ENCODE measurements at regions not wholly inside any gene's neighbourhood (a gene's known extent, or its start where the extent isn't known, plus 50 kb on each side); places are given as distances from the start of the nearest gene placed in this dataset.

DNA sequence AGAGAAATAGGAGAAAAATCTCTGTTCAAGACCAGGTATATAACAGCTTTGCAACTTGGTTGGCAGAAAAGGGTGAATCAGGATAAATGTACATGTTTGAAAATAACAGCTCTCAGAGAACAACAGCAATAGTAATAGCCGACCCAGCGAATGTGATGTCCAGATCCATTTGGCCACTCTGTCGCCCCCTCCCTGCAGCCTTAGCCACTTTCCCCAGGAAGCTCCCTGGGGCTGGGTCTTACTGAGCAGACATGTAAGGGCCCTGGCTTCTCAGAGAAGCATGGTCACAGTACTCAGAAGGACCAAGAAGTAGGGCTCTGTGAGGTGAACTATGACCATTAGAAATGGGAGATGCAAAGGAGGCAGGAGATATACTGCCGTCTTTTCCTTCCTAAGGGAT is 154.1 kb upstream of the SNX19 start:
- no peaks in the 10 kb centered on the region for H3K9me3 Mint-ChIP-seq
- H3K27ac Mint-ChIP-seq: no peak overlapping the region
- no peaks in the 10 kb centered on the region for H3K27me3 Mint-ChIP-seq
- no peak overlapping the region for H3K4me3 Mint-ChIP-seq
- CTCF ChIA-PET: no interaction called here
- H3K36me3 Mint-ChIP-seq: no peaks in the 10 kb centered on the region
- DNase-seq: no peak
- no peaks in the 10 kb centered on the region for H3K4me1 Mint-ChIP-seq

DNA sequence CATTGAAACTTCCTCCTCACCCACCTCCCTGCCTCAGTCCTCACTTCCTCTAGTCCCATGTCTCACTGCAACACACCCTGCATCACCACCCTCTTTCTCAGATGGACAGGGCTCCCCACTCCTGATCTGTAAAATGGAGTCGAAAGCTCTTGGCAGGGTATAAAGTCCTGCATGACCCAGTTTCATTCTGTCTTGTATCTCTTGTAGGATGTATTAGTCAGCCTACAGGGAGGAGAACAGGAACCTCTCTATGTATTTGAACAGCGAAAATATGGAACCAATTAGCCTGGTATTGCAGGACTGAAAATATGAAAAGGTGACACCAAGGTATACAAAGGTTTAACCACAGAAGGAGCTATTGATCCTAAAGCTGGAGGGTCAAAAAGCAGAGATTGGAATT is 156.9 kb upstream of the SNX19 start:
- no peak for DNase-seq
- CTCF ChIA-PET: no interaction called here
- H3K9me3 Mint-ChIP-seq: no peaks in the 10 kb centered on the region

DNA sequence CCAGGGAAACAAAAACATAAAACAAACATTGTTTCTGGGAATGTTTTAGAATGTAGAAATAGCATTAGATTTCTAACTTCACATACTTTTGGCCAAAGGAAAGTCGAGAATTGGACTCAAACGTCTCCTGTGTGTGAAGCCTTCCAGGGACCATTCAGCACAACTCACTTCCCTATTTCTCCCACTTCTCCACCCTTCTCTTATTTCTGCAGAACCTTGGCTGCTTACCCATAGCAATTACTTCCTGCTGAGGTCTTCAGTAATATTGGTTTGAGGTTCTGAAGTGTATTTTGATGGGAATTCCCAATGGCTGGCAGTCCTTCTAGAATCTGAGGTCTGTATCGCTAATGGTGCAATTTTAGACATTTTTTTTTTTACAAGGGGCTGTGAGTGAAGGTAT is 158.3 kb upstream of the SNX19 start:
- Mint-ChIP-seq H3K27ac (no peak overlapping the region), H3K9me3 (no peaks in the 10 kb centered on the region), H3K36me3 (no peaks in the 10 kb centered on the region), H3K4me3 (no peak overlapping the region), H3K27me3 (no peaks in the 10 kb centered on the region), H3K4me1 (no peaks in the 10 kb centered on the region)
- CTCF ChIA-PET: no interaction called here
- no peak for DNase-seq

More for the DNA sequence above, 156.9 kb upstream of the SNX19 start:
- H3K4me3 Mint-ChIP-seq: no peak overlapping the region
- H3K27me3 Mint-ChIP-seq: no peaks in the 10 kb centered on the region
- no peaks in the 10 kb centered on the region for H3K4me1 Mint-ChIP-seq
- H3K27ac Mint-ChIP-seq: no peak overlapping the region
- no peaks in the 10 kb centered on the region for H3K36me3 Mint-ChIP-seq

GRCh38 chr11:131077340-131077739 is 161.1 kb upstream of the SNX19 start:
- Mint-ChIP-seq H3K27ac (no peak overlapping the region), H3K4me3 (no peak overlapping the region), H3K27me3 (no peaks in the 10 kb centered on the region), H3K36me3 (no peaks in the 10 kb centered on the region), H3K4me1 (no peaks in the 10 kb centered on the region), H3K9me3 (no peaks in the 10 kb centered on the region)
- CTCF ChIA-PET: no interaction called here
- no peak for DNase-seq

GRCh38 chr11:131079036-131079435 is 162.8 kb upstream of the SNX19 start:
- CTCF ChIA-PET: no interaction called here

DNA sequence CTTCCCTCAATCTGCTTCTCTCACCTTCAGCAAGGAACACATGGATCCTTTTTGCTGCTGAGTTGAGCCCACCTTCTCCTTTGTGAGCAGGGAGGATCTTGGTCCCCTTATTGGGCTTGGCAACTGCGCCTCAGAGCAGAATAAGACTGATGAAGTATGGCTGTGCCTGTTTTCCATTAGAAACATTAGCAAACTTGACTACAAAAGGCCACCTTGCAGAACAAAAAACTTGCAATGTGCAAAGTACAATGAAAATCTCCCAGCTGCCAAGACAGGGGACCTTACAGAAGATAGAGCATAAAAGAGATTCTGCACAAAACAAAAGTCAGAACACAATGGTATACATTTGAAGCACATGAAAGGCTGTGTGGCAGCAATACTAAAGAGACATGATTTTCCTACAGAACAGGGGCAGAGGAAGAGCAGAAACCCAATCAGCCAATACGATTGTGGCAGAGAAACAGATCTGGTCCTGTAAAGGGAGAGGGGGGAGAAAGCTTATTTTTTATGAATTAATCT is 173.5 kb upstream of the SNX19 start:
- no peak for DNase-seq

More at GRCh38 chr11:131079036-131079435, 162.8 kb upstream of the SNX19 start:
- no peak overlapping the region for H3K27ac Mint-ChIP-seq
- no peak overlapping the region for H3K4me3 Mint-ChIP-seq
- H3K36me3 Mint-ChIP-seq: no peaks in the 10 kb centered on the region
- H3K4me1 Mint-ChIP-seq: no peaks in the 10 kb centered on the region
- no peak for DNase-seq
- no peaks in the 10 kb centered on the region for H3K27me3 Mint-ChIP-seq
- no peaks in the 10 kb centered on the region for H3K9me3 Mint-ChIP-seq

DNA sequence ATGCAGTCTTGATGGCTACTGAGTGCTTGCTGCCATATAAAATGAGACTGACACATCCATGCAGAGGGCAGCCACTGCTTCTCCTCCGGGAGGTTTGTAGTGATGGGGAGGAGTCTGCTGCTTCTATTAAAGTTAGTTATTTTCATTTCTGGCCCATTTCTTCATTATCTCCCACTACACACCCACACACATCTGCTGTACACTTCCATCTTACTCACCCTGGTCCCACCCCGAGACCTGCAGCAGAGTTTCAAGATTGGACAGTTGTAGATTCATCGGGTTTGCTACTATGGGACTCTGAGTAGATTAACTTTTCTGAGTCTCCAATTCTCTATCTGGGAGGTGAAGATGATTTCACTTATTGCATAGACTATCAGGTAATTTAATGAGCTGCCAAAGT is 176.2 kb upstream of the SNX19 start:
- H3K36me3 Mint-ChIP-seq: no peaks in the 10 kb centered on the region
- H3K4me3 Mint-ChIP-seq: no peak overlapping the region
- no peak for DNase-seq
- CTCF ChIA-PET: no interaction called here
- H3K27ac Mint-ChIP-seq: no peak overlapping the region
- no peaks in the 10 kb centered on the region for H3K4me1 Mint-ChIP-seq
- H3K27me3 Mint-ChIP-seq: no peaks in the 10 kb centered on the region
- no peaks in the 10 kb centered on the region for H3K9me3 Mint-ChIP-seq

More for the DNA sequence above, 173.5 kb upstream of the SNX19 start:
- Mint-ChIP-seq H3K4me1 (no peaks in the 10 kb centered on the region), H3K36me3 (no peaks in the 10 kb centered on the region), H3K9me3 (no peaks in the 10 kb centered on the region), H3K27me3 (no peaks in the 10 kb centered on the region), H3K27ac (no peak overlapping the region), H3K4me3 (no peak overlapping the region)
- CTCF ChIA-PET: no interaction called here

GRCh38 chr11:131094827-131095226 is 178.5 kb upstream of the SNX19 start:
- CTCF ChIA-PET: no interaction called here
- Mint-ChIP-seq H3K9me3 (no peaks in the 10 kb centered on the region), H3K4me1 (no peaks in the 10 kb centered on the region), H3K27ac (no peak overlapping the region), H3K27me3 (no peaks in the 10 kb centered on the region), H3K4me3 (no peak overlapping the region), H3K36me3 (no peaks in the 10 kb centered on the region)
- DNase-seq: no peak

DNA sequence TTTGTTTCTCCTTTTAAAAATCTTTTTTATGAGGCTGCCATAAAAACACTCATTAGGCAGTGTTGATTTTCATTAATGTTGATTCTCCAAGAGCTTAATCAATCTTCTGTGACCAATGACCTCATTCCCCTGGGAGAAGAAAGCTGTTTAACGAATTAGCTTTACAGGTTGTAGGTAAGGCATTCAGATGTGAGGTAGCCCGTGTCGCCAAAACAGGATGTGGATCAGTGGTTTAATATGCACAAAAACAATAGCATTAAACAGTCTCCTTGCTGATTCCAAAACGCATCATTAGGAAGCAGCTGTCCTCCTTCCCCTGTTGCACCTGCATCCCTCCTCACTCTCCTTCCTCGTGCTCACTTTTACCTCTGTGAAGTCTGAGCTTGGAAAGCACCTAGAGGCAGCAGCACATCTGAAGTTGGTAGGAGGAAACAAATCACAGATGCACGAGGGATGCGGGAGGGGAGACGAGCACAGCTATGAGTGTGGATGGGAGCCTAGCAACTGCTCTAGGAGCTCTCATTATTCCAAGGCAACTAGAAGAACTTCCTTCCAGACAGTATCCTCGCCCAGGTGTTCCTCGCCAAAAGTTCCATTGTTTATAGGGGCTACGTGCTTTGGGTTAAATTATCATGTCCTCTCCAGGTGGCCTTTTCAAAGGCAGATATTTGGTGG is 179.4 kb upstream of the SNX19 start:
- H3K4me1 Mint-ChIP-seq: no peaks in the 10 kb centered on the region
- no peak overlapping the region for H3K27ac Mint-ChIP-seq
- H3K4me3 Mint-ChIP-seq: no peak overlapping the region
- DNase-seq: no peak
- H3K36me3 Mint-ChIP-seq: no peaks in the 10 kb centered on the region
- CTCF ChIA-PET: no interaction called here
- no peaks in the 10 kb centered on the region for H3K27me3 Mint-ChIP-seq
- H3K9me3 Mint-ChIP-seq: no peaks in the 10 kb centered on the region

DNA sequence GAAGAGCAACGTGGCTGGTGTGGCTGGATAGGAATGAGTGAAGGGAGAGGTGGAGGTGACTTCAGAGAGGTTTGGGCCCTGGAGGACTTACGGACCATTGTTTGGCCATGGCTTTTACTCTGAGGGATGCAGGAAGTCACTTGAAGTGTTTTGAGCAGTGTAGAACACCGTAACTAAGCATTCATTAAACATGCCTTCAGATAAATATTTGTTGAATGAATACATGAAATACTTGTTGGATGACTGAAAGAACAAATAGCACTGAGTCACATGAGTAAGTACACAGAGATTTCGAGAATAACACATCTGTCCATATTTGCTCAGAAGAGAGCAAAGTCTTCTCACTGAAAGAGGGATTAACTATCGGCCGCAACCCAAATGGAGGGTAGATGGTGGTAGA is 182.7 kb upstream of the SNX19 start:
- Mint-ChIP-seq H3K4me3 (no peak overlapping the region), H3K9me3 (no peaks in the 10 kb centered on the region), H3K4me1 (no peaks in the 10 kb centered on the region), H3K27ac (no peak overlapping the region), H3K36me3 (no peaks in the 10 kb centered on the region), H3K27me3 (peaks cover under 1% of the 10 kb centered on the region)
- no peak for DNase-seq
- CTCF ChIA-PET: interaction anchor here (0.6 kb wide), 1 partner anchor 70 kb away, joined by 3 read pairs; no protein-coding TSS in a partner anchor

GRCh38 chr11:131099746-131100145 is 183.5 kb upstream of the SNX19 start:
- no peak for DNase-seq
- H3K27ac Mint-ChIP-seq: no peak overlapping the region
- CTCF ChIA-PET: no interaction called here

GRCh38 chr11:131108760-131109159 is 192.5 kb upstream of the SNX19 start:
- H3K27ac Mint-ChIP-seq: no peak overlapping the region
- no peaks in the 10 kb centered on the region for H3K36me3 Mint-ChIP-seq
- H3K9me3 Mint-ChIP-seq: no peaks in the 10 kb centered on the region
- no peaks in the 10 kb centered on the region for H3K4me1 Mint-ChIP-seq
- CTCF ChIA-PET: no interaction called here
- H3K27me3 Mint-ChIP-seq: peaks cover 3% of the 10 kb centered on the region
- DNase-seq: no peak
- H3K4me3 Mint-ChIP-seq: no peak overlapping the region

More at GRCh38 chr11:131099746-131100145, 183.5 kb upstream of the SNX19 start:
- Mint-ChIP-seq H3K4me3 (no peak overlapping the region), H3K36me3 (no peaks in the 10 kb centered on the region), H3K27me3 (peaks cover 3% of the 10 kb centered on the region), H3K4me1 (no peaks in the 10 kb centered on the region), H3K9me3 (no peaks in the 10 kb centered on the region)

DNA sequence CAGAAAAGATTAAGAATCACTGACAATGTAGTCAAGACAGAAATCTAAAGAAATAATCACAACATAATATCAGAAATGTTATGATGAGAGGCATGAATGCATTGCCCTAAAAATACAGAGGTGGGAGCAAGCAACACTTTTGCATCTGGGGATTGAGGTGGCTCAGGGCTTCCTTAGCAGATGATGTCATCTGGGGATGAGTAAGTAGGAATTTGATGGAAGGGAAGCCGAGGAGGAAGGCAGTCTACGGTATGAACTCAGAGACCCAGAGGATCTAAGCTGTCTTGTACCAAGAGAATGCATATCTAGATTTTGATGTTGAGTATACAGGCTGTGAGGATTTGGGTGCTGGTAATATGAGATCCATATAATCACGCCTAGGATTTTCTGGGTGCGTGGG is 193.0 kb upstream of the SNX19 start:
- H3K4me1 Mint-ChIP-seq: no peaks in the 10 kb centered on the region
- DNase-seq: no peak

GRCh38 chr11:131109790-131110189 is 193.5 kb upstream of the SNX19 start:
- no peaks in the 10 kb centered on the region for H3K4me1 Mint-ChIP-seq
- H3K36me3 Mint-ChIP-seq: no peaks in the 10 kb centered on the region
- no peaks in the 10 kb centered on the region for H3K9me3 Mint-ChIP-seq
- H3K4me3 Mint-ChIP-seq: no peak overlapping the region
- CTCF ChIA-PET: no interaction called here
- no peaks in the 10 kb centered on the region for H3K27me3 Mint-ChIP-seq
- no peak for DNase-seq
- H3K27ac Mint-ChIP-seq: no peak overlapping the region

More for the DNA sequence above, 193.0 kb upstream of the SNX19 start:
- no peak overlapping the region for H3K27ac Mint-ChIP-seq
- no peaks in the 10 kb centered on the region for H3K27me3 Mint-ChIP-seq
- CTCF ChIA-PET: no interaction called here
- H3K36me3 Mint-ChIP-seq: no peaks in the 10 kb centered on the region
- H3K9me3 Mint-ChIP-seq: no peaks in the 10 kb centered on the region
- no peak overlapping the region for H3K4me3 Mint-ChIP-seq

DNA sequence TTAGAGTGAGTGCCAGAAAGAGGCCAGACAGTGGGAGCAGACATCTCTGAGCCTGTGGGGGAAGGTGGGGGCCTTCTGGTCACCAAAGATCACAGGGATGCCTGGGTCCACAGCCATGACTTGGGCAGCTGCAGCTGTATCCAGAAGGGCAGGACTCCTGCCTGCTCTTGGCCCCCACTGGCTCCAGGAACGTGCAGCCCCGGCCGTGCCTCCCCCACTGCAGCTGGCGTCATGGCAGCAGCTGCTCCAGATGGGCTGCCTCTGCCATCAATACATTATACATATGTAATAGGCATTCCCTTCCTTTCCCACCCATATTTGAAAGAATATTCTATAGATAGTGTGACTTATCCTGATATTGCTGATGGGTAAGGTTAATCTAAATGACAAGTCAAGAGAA is 195.5 kb upstream of the SNX19 start:
- H3K27ac Mint-ChIP-seq: no peak overlapping the region
- no peak overlapping the region for H3K4me3 Mint-ChIP-seq
- CTCF ChIA-PET: no interaction called here
- DNase-seq: no peak
- no peaks in the 10 kb centered on the region for H3K36me3 Mint-ChIP-seq
- no peaks in the 10 kb centered on the region for H3K27me3 Mint-ChIP-seq
- no peaks in the 10 kb centered on the region for H3K4me1 Mint-ChIP-seq
- H3K9me3 Mint-ChIP-seq: no peaks in the 10 kb centered on the region
